IMR-90 (cell line): ENCODE measurements at regions not wholly inside any gene's neighbourhood (a gene's known extent, or its start where the extent isn't known, plus 50 kb on each side); places are given as distances from the start of the nearest gene placed in this dataset.

Source experiments
- ATAC-seq: fragments of 200-7000 bp; cut with Tn5 transposase; 2 replicates; pipeline ENCODE4 v1.9.1; 2020; ENCODE audit warnings: low read depth, mild to moderate bottlenecking, moderate library complexity
- BruUV-seq: library from RNA; stranded (reverse); fragments of 400-500 nt; replicated peaks from 2 replicates; lab custom pipeline; 2021; lab: Mats Ljungman, UMichigan
- CTCF ChIA-PET: fragments of 300-600 bp; formaldehyde crosslinking; extraction: SDS; loops from one replicate; lab custom pipeline; 2021; ENCODE audit warnings: antibody characterized with exemption; lab: Yijun Ruan, JAX
- POLR2A ChIA-PET: fragments of 300-600 bp; sonication (Branson Sonifier 250); formaldehyde crosslinking; loops from one replicate; lab custom pipeline; 2022; ENCODE audit warnings: antibody characterized with exemption; ENCODE audit not compliant: unreplicated experiment; lab: Charles Lee
- DNase-seq: peaks from one replicate; pipeline ENCODE4 v3.0.0; 2013
- H2AFZ ChIP-seq: replicated peaks from 2 replicates; pipeline ENCODE3; 2013; ENCODE audit warnings: low read length, mild to moderate bottlenecking; ENCODE audit not compliant: poor library complexity
- H2AK5ac ChIP-seq: 2 replicates; pipeline ENCODE4 v1.6.1; 2013; ENCODE audit warnings: low read depth, low read length, inconsistent platforms
- H2AK9ac ChIP-seq: replicated peaks from 2 replicates; pipeline ENCODE3; 2013; ENCODE audit warnings: mild to moderate bottlenecking, low read depth, low read length, moderate library complexity; ENCODE audit not compliant: poor library complexity
- H2BK120ac ChIP-seq: 2 replicates; pipeline ENCODE4 v1.6.1; 2013; ENCODE audit warnings: low read depth, low read length, inconsistent platforms
- H2BK15ac ChIP-seq: 3 replicates; pipeline ENCODE4 v1.6.1; 2013; ENCODE audit warnings: low read depth, low read length, inconsistent platforms
- H2BK20ac ChIP-seq: 2 replicates; pipeline ENCODE4 v1.6.1; 2013; ENCODE audit warnings: low read depth, mild to moderate bottlenecking, inconsistent platforms, low read length, moderate library complexity
- H2BK5ac ChIP-seq: 2 replicates; pipeline ENCODE4 v1.6.1; 2013; ENCODE audit warnings: mild to moderate bottlenecking, low read depth, low read length, inconsistent platforms; ENCODE audit not compliant: poor library complexity, severe bottlenecking
- H3K14ac ChIP-seq: replicated peaks from 2 replicates; pipeline ENCODE4 v1.6.1; 2013; ENCODE audit warnings: low read depth, low read length, inconsistent platforms
- H3K18ac ChIP-seq: 2 replicates; pipeline ENCODE4 v1.6.1; 2013; ENCODE audit warnings: low read depth, low read length, control low read depth
- H3K23ac ChIP-seq: 2 replicates; pipeline ENCODE4 v1.6.1; 2013; ENCODE audit warnings: low read depth, low read length, inconsistent platforms
- H3K27ac ChIP-seq: 2 replicates; pipeline ENCODE4 v1.5.1; 2013; ENCODE audit warnings: mild to moderate bottlenecking, control low read depth, low read length; ENCODE audit not compliant: insufficient read depth
- H3K27me3 ChIP-seq: 2 replicates; pipeline ENCODE4 v1.6.1; 2013; ENCODE audit warnings: low read length; ENCODE audit not compliant: control insufficient read depth, insufficient read depth
- H3K36me3 ChIP-seq: 2 replicates; pipeline ENCODE4 v1.6.1; 2013; ENCODE audit warnings: low read length, mixed read lengths; ENCODE audit not compliant: control insufficient read depth, insufficient read depth
- H3K4ac ChIP-seq: 2 replicates; pipeline ENCODE4 v1.6.1; 2013; ENCODE audit warnings: low read depth, low read length, inconsistent platforms
- H3K4me1 ChIP-seq: 2 replicates; pipeline ENCODE4 v1.6.1; 2013; ENCODE audit warnings: low read length, mixed read lengths; ENCODE audit not compliant: control insufficient read depth, insufficient read depth
- H3K4me2 ChIP-seq: 2 replicates; pipeline ENCODE4 v1.6.1; 2013; ENCODE audit warnings: low read depth, mild to moderate bottlenecking, control low read depth, low read length, moderate library complexity
- H3K4me3 ChIP-seq: 2 replicates; pipeline ENCODE4 v1.5.1; 2013; ENCODE audit warnings: low read depth, mild to moderate bottlenecking, control low read depth, low read length, moderate library complexity; ENCODE audit not compliant: insufficient read depth
- H3K56ac ChIP-seq: 2 replicates; pipeline ENCODE4 v1.6.1; 2013; ENCODE audit warnings: low read length, inconsistent platforms; ENCODE audit not compliant: insufficient read depth; ENCODE audit errors: extremely low read depth
- H3K79me1 ChIP-seq, 2 experiments: 2 replicates each; pipeline ENCODE4 v1.6.1; 2013; ENCODE audit warnings: low read length in 2 of 2, inconsistent platforms in 1 of 2, low read depth in 1 of 2
- H3K9ac ChIP-seq: 2 replicates; pipeline ENCODE4 v1.6.1; 2013; ENCODE audit warnings: low read depth, low read length, control low read depth
- H3K9me1 ChIP-seq: 2 replicates; pipeline ENCODE4 v1.6.1; 2013; ENCODE audit warnings: low read length, inconsistent platforms; ENCODE audit not compliant: insufficient read depth
- H3K9me3 ChIP-seq: 2 replicates; pipeline ENCODE4 v1.6.1; 2013; ENCODE audit warnings: low read length; ENCODE audit not compliant: control insufficient read depth, insufficient read depth
- H4K20me1 ChIP-seq: 2 replicates; pipeline ENCODE4 v1.6.1; 2013; ENCODE audit warnings: low read length, inconsistent platforms; ENCODE audit not compliant: insufficient read depth
- H4K5ac ChIP-seq: 2 replicates; pipeline ENCODE4 v1.6.1; 2013; ENCODE audit warnings: mild to moderate bottlenecking, low read depth, low read length, control low read depth
- H4K8ac ChIP-seq, 2 experiments: 2 replicates each; pipeline ENCODE4 v1.6.1; 2013; ENCODE audit warnings: low read depth in 2 of 2, low read length in 2 of 2, control low read depth in 1 of 2, inconsistent platforms in 1 of 2
- H4K91ac ChIP-seq: 2 replicates; pipeline ENCODE4 v1.6.1; 2013; ENCODE audit warnings: low read depth, low read length, inconsistent platforms; ENCODE audit not compliant: insufficient read depth
- BHLHE40 ChIP-seq: fragments of 150-350 bp; IDR thresholded peaks from 2 replicates; pipeline ENCODE4 v1.6.1; 2016; ENCODE audit warnings: mild to moderate bottlenecking, low read depth, low read length
- CEBPB ChIP-seq: IDR thresholded peaks from 2 replicates; pipeline ENCODE4 v1.6.1; 2012; ENCODE audit warnings: low read depth, low read length, improper control_type of control experiment
- CHD1 ChIP-seq: IDR thresholded peaks from 2 replicates; pipeline ENCODE4 v1.6.1; 2012; ENCODE audit warnings: low read depth, low read length, improper control_type of control experiment
- ELK1 ChIP-seq: fragments of 150-350 bp; IDR thresholded peaks from 2 replicates; pipeline ENCODE4 v1.6.1; 2016; ENCODE audit warnings: low read depth, mild to moderate bottlenecking, low read length, moderate library complexity, borderline replicate concordance
- MAFK ChIP-seq: IDR thresholded peaks from 2 replicates; pipeline ENCODE4 v1.6.1; 2012; ENCODE audit warnings: low read depth, low read length, improper control_type of control experiment
- MAZ ChIP-seq: IDR thresholded peaks from 2 replicates; pipeline ENCODE4 v1.6.1; 2012; ENCODE audit warnings: low read depth, mild to moderate bottlenecking, low read length, improper control_type of control experiment, moderate library complexity, borderline replicate concordance
- POLR2A ChIP-seq: IDR thresholded peaks from 2 replicates; pipeline ENCODE4 v1.6.1; 2012; ENCODE audit warnings: mild to moderate bottlenecking, low read depth, low read length
- RAD21 ChIP-seq: IDR thresholded peaks from 2 replicates; pipeline ENCODE4 v1.6.1; 2012; ENCODE audit warnings: low read length, improper control_type of control experiment
- RFX5 ChIP-seq: IDR thresholded peaks from 2 replicates; pipeline ENCODE4 v1.8.0; 2012; ENCODE audit warnings: low read depth, mild to moderate bottlenecking, low read length, moderate library complexity
- SMC3 ChIP-seq: fragments of 150-350 bp; IDR thresholded peaks from 2 replicates; pipeline ENCODE4 v1.6.1; 2016; ENCODE audit warnings: low read depth, mild to moderate bottlenecking, antibody characterized with exemption, low read length, moderate library complexity
- WGBS, 2 experiments: methylation state at CpG; one replicate each; pipeline versions ENCODE4 v1.1.5 to v1.1.7; 2013; ENCODE audit warnings: missing lambda C conversion rate in 2 of 2; ENCODE audit not compliant: insufficient read length in 1 of 2; ENCODE audit errors: extremely low coverage in 2 of 2; 5-methylcytosine and 5-hydroxymethylcytosine counted together
- dilution Hi-C: fragments of 300-500 bp; cut with HindIII; formaldehyde crosslinking; loops from one replicate; pipeline ENCODE4 v1.14.3; 2018; ENCODE audit warnings: low sequenced_read_pairs; ENCODE audit not compliant: unreplicated experiment
- in situ Hi-C: fragments of 300-500 bp; cut with MboI; formaldehyde crosslinking; loops from 3 replicates; pipeline ENCODE4 v1.14.3; 2019; ENCODE audit warnings: low sequenced_read_pairs, inconsistent platforms, mixed read lengths
- intact Hi-C: fragments of 100-400 bp; cut with micrococcal nuclease; formaldehyde crosslinking; loops from 2 replicates; pipeline ENCODE4 v1.10.0; 2022
- TF ChIP-seq, protein P1 (sequence below): fragments of 150-350 bp; IDR thresholded peaks from 2 replicates; pipeline ENCODE4 v1.6.1; 2017; ENCODE audit warnings: mild to moderate bottlenecking, antibody characterized with exemption, low read length, low read depth

DNA sequence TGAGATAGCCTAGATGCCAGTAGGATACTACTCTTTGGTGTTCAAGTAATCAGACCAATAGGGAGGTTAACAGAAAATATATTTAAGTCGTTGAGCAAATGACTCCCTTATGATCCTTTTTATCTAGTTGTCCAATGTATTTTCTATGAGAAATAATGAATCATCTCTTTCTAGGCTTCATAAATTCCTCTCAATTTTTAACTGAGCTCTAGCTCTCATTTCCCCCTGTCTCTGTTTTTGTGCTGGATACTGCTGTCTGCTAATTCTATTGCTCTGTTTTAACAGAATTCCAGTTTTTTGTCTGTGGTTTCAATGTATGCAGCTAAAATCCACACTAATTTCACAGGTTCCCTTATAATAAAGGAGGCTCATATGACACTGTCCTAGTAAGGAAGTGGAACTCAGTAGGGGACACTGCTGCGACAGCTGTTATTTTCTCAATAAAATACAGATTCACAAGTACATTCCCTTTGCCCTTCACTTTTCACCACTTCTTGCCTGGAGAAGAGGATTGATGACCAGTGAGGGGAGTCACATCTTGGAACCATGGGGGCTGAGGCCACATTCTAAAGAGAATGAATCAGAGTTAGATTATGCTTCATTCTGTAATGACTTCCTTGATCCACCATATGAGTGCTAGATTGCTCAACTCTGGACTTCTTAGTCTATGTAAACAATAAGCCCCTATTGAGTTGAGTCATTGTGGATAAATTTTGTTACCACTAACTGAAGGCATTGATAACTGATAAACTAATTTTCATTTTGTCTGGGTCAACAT is 558.7 kb upstream of the KCNMB2 start (continued):
- no peak for TF ChIP-seq RAD21
- TF ChIP-seq RFX5, result no peak

DNA sequence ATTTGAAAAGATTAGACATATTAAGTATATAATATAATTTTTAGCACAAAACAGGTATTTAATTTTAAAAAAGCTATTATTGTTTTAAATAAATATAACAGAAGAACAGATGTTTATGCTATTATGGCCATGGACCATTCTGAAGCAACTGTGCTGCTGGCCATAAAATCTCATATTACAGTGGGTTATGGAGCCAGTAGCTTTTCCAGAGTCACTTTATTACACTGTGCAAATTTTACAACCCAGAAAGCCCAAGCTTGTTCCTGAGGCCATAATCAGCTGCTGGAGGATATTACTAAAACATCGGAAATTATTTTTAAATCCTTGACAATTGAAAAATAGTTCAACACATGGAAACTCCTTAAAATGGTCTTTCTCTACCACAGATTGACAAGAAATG is 557.3 kb upstream of the KCNMB2 start:
- Histone ChIP-seq H3K9me3 (no peaks in the 10 kb centered on the region), H3K4me3 (no peak overlapping the region), H3K4me2 (no peak overlapping the region), H2AK5ac (no peak overlapping the region), H4K8ac (peak overlapping the region in 1 of 2 experiments; percentile 80; a peak in 2 of 4 replicates), H2BK15ac (peak overlapping the region; percentile 42; the same call in 1 of the 3 replicates), H4K20me1 (no peaks in the 10 kb centered on the region), H4K91ac (no peak overlapping the region), H2AK9ac (no peak overlapping the region), H2BK120ac (peak overlapping the region; percentile 68), H3K79me1 (no peaks in the 10 kb centered on the region), H3K36me3 (no peaks in the 10 kb centered on the region), H4K5ac (peak overlapping the region; percentile 77; the same call in 1 of the 2 replicates), H3K4me1 (peaks cover 2% of the 10 kb centered on the region), H2BK5ac (peak overlapping the region; percentile 89), H3K27ac (no peak overlapping the region), H2BK20ac (no peak overlapping the region), H3K18ac (peak overlapping the region; percentile 82; the same call in 1 of the 2 replicates), H3K27me3 (no peaks in the 10 kb centered on the region), H3K56ac (no peak overlapping the region), H3K4ac (no peak overlapping the region), H3K9ac (no peak overlapping the region), H2AFZ (no peak overlapping the region), H3K9me1 (no peaks in the 10 kb centered on the region), H3K14ac (no peak overlapping the region), H3K23ac (no peak overlapping the region)
- DNase-seq, result no peak
- intact Hi-C loops (no loop called here), in situ Hi-C loops (no loop called here), dilution Hi-C loops (no loop called here)
- no CpG with 5 or more reads among the region's 1 CpG for WGBS, 2 experiments
- CTCF ChIA-PET, result interaction anchor here (1.0 kb wide), 1 partner anchor 86 kb away, joined by 3 read pairs; no protein-coding TSS in a partner anchor
- POLR2A ChIA-PET, result no interaction called here
- TF ChIP-seq BHLHE40 (no peak), MAFK (no peak), CEBPB (no peak), POLR2A (no peak), SMC3 (no peak), MAZ (no peak), ELK1 (no peak), CHD1 (no peak), RAD21 (no peak)
- TF ChIP-seq, protein P1, sequence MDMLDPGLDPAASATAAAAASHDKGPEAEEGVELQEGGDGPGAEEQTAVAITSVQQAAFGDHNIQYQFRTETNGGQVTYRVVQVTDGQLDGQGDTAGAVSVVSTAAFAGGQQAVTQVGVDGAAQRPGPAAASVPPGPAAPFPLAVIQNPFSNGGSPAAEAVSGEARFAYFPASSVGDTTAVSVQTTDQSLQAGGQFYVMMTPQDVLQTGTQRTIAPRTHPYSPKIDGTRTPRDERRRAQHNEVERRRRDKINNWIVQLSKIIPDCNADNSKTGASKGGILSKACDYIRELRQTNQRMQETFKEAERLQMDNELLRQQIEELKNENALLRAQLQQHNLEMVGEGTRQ, result no peak
- no TSS peak for BruUV-seq
- no peak for ATAC-seq
